Type B pancreatic cell (in vitro differentiated cells): ENCODE measurements at regions not wholly inside any gene's neighbourhood (a gene's known extent, or its start where the extent isn't known, plus 50 kb on each side); places are given as distances from the start of the nearest gene placed in this dataset.
"Not testable (repeated sequence)": the region's sequence is repeated elsewhere in the genome, so short reads cannot be mapped to it uniquely, and the experiment has no call there.

Experiments
- DNase-seq: peaks from one replicate; pipeline ENCODE4 v3.0.0; 2021; ENCODE audit warnings: mixed read lengths; ENCODE audit not compliant: unreplicated experiment; ENCODE audit errors: extremely low spot score
- H3K27ac Mint-ChIP-seq: 2 replicates; pipeline ENCODE4 v1.8.0; 2021; ENCODE audit warnings: mild to moderate bottlenecking, mixed read lengths
- H3K27me3 Mint-ChIP-seq: 2 replicates; pipeline ENCODE4 v1.8.0; 2021; ENCODE audit warnings: mixed read lengths
- H3K36me3 Mint-ChIP-seq: 2 replicates; pipeline ENCODE4 v1.8.0; 2021; ENCODE audit warnings: mixed read lengths
- H3K4me1 Mint-ChIP-seq: one replicate; pipeline ENCODE4 v1.8.0; 2021; ENCODE audit warnings: mixed read lengths; ENCODE audit not compliant: unreplicated experiment
- H3K4me3 Mint-ChIP-seq: 2 replicates; pipeline ENCODE4 v1.8.0; 2021; ENCODE audit warnings: mild to moderate bottlenecking, mixed read lengths
- H3K9me3 Mint-ChIP-seq: 2 replicates; pipeline ENCODE4 v1.8.0; 2021; ENCODE audit warnings: mixed read lengths
- CTCF ChIP-seq: fragments of 200-600 bp; sonication (generic); conservative IDR thresholded peaks from 2 replicates; pipeline ENCODE4 v1.5.0; 2021; ENCODE audit warnings: antibody characterized with exemption, mild to moderate bottlenecking

- no peaks in the 10 kb centered on the region for H3K9me3 Mint-ChIP-seq
- no peak overlapping the region for H3K4me3 Mint-ChIP-seq
- no peak for DNase-seq
- no peaks in the 10 kb centered on the region for H3K36me3 Mint-ChIP-seq
- H3K27ac Mint-ChIP-seq: no peak overlapping the region
- peaks cover 8% of the 10 kb centered on the region for H3K4me1 Mint-ChIP-seq
- TF ChIP-seq CTCF: no peak
- no peaks in the 10 kb centered on the region for H3K27me3 Mint-ChIP-seq
Observed at GRCh38 chr14:48614003-48614402, 938.6 kb upstream of the MDGA2 start.

GRCh38 chr14:48606960-48607359 is 931.6 kb upstream of the MDGA2 start:
- not testable (repeated sequence) for H3K9me3 Mint-ChIP-seq, H3K27me3 Mint-ChIP-seq, H3K4me3 Mint-ChIP-seq, H3K27ac Mint-ChIP-seq, DNase-seq, H3K36me3 Mint-ChIP-seq, H3K4me1 Mint-ChIP-seq

- no peak overlapping the region for H3K4me3 Mint-ChIP-seq
- H3K9me3 Mint-ChIP-seq: no peaks in the 10 kb centered on the region
- no peaks in the 10 kb centered on the region for H3K4me1 Mint-ChIP-seq
- no peaks in the 10 kb centered on the region for H3K27me3 Mint-ChIP-seq
- DNase-seq: no peak
- TF ChIP-seq CTCF: no peak
- H3K27ac Mint-ChIP-seq: no peak overlapping the region
- H3K36me3 Mint-ChIP-seq: no peaks in the 10 kb centered on the region
Observed at GRCh38 chr14:48598458-48598857, 923.1 kb upstream of the MDGA2 start.

GRCh38 chr14:48586099-48586498 is 910.7 kb upstream of the MDGA2 start:
- Mint-ChIP-seq H3K4me3 (no peak overlapping the region), H3K27me3 (no peaks in the 10 kb centered on the region), H3K27ac (no peak overlapping the region), H3K36me3 (no peaks in the 10 kb centered on the region), H3K9me3 (no peaks in the 10 kb centered on the region), H3K4me1 (no peaks in the 10 kb centered on the region)
- no peak for DNase-seq
- TF ChIP-seq CTCF: no peak

GRCh38 chr14:48584031-48584430 is 908.6 kb upstream of the MDGA2 start:
- Mint-ChIP-seq H3K27ac (no peak overlapping the region), H3K4me3 (no peak overlapping the region), H3K9me3 (no peaks in the 10 kb centered on the region), H3K27me3 (no peaks in the 10 kb centered on the region), H3K36me3 (no peaks in the 10 kb centered on the region), H3K4me1 (no peaks in the 10 kb centered on the region)
- no peak for TF ChIP-seq CTCF
- no peak for DNase-seq

GRCh38 chr14:48582938-48583337 is 907.5 kb upstream of the MDGA2 start:
- no peaks in the 10 kb centered on the region for H3K27me3 Mint-ChIP-seq
- H3K4me3 Mint-ChIP-seq: no peak overlapping the region
- no peak for TF ChIP-seq CTCF
- no peaks in the 10 kb centered on the region for H3K9me3 Mint-ChIP-seq
- no peak for DNase-seq
- H3K27ac Mint-ChIP-seq: no peak overlapping the region
- H3K4me1 Mint-ChIP-seq: no peaks in the 10 kb centered on the region
- no peaks in the 10 kb centered on the region for H3K36me3 Mint-ChIP-seq
